ENCODE measurements at regions not wholly inside any gene's neighbourhood (a gene's known extent, or its start where the extent isn't known, plus 50 kb on each side); places are given as distances from the start of the nearest gene placed in this dataset.

DNA sequence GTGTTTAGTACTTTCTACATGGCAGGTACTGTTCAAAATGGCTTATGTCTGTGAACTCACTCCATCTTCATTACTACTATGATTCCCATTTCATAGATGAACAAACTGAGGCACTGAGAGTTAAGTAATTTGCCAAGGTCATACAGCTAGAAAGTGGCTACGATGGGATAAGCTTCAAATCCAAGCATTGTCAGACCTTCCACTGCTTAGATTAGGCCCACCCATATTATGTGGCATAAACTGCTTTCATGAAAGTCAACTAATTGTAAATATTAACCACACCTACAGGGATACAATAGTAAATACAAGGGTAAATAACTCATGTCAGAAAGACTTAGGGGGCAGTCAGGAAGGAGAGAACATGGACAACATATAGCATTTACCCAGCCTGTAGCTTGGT is 68.8 kb downstream of the SLITRK2 start (continued):
- TF ChIP-seq, protein P1, sequence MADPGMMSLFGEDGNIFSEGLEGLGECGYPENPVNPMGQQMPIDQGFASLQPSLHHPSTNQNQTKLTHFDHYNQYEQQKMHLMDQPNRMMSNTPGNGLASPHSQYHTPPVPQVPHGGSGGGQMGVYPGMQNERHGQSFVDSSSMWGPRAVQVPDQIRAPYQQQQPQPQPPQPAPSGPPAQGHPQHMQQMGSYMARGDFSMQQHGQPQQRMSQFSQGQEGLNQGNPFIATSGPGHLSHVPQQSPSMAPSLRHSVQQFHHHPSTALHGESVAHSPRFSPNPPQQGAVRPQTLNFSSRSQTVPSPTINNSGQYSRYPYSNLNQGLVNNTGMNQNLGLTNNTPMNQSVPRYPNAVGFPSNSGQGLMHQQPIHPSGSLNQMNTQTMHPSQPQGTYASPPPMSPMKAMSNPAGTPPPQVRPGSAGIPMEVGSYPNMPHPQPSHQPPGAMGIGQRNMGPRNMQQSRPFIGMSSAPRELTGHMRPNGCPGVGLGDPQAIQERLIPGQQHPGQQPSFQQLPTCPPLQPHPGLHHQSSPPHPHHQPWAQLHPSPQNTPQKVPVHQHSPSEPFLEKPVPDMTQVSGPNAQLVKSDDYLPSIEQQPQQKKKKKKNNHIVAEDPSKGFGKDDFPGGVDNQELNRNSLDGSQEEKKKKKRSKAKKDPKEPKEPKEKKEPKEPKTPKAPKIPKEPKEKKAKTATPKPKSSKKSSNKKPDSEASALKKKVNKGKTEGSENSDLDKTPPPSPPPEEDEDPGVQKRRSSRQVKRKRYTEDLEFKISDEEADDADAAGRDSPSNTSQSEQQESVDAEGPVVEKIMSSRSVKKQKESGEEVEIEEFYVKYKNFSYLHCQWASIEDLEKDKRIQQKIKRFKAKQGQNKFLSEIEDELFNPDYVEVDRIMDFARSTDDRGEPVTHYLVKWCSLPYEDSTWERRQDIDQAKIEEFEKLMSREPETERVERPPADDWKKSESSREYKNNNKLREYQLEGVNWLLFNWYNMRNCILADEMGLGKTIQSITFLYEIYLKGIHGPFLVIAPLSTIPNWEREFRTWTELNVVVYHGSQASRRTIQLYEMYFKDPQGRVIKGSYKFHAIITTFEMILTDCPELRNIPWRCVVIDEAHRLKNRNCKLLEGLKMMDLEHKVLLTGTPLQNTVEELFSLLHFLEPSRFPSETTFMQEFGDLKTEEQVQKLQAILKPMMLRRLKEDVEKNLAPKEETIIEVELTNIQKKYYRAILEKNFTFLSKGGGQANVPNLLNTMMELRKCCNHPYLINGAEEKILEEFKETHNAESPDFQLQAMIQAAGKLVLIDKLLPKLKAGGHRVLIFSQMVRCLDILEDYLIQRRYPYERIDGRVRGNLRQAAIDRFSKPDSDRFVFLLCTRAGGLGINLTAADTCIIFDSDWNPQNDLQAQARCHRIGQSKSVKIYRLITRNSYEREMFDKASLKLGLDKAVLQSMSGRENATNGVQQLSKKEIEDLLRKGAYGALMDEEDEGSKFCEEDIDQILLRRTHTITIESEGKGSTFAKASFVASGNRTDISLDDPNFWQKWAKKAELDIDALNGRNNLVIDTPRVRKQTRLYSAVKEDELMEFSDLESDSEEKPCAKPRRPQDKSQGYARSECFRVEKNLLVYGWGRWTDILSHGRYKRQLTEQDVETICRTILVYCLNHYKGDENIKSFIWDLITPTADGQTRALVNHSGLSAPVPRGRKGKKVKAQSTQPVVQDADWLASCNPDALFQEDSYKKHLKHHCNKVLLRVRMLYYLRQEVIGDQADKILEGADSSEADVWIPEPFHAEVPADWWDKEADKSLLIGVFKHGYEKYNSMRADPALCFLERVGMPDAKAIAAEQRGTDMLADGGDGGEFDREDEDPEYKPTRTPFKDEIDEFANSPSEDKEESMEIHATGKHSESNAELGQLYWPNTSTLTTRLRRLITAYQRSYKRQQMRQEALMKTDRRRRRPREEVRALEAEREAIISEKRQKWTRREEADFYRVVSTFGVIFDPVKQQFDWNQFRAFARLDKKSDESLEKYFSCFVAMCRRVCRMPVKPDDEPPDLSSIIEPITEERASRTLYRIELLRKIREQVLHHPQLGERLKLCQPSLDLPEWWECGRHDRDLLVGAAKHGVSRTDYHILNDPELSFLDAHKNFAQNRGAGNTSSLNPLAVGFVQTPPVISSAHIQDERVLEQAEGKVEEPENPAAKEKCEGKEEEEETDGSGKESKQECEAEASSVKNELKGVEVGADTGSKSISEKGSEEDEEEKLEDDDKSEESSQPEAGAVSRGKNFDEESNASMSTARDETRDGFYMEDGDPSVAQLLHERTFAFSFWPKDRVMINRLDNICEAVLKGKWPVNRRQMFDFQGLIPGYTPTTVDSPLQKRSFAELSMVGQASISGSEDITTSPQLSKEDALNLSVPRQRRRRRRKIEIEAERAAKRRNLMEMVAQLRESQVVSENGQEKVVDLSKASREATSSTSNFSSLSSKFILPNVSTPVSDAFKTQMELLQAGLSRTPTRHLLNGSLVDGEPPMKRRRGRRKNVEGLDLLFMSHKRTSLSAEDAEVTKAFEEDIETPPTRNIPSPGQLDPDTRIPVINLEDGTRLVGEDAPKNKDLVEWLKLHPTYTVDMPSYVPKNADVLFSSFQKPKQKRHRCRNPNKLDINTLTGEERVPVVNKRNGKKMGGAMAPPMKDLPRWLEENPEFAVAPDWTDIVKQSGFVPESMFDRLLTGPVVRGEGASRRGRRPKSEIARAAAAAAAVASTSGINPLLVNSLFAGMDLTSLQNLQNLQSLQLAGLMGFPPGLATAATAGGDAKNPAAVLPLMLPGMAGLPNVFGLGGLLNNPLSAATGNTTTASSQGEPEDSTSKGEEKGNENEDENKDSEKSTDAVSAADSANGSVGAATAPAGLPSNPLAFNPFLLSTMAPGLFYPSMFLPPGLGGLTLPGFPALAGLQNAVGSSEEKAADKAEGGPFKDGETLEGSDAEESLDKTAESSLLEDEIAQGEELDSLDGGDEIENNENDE (IDR thresholded peaks at IDR 0.05; ENCODE audit: insufficient replicate concordance, low read length): no peak
- TF ChIP-seq RFX5 (IDR thresholded peaks at IDR 0.05; ENCODE audit: borderline replicate concordance, low read depth, low read length) (no peak), BACH1 (IDR thresholded peaks at IDR 0.05; ENCODE audit: low read length) (no peak), MAX (IDR thresholded peaks at IDR 0.05) (no peak), SP1 (IDR thresholded peaks at IDR 0.05; ENCODE audit: low read depth, low read length) (no peak), SP2 (IDR thresholded peaks at IDR 0.05; ENCODE audit: low read length) (no peak), CEBPB (IDR thresholded peaks at IDR 0.05; ENCODE audit: low read depth, low read length) (no peak), RXRA (IDR thresholded peaks at IDR 0.05; ENCODE audit: insufficient read depth, low read depth, low read length) (no peak), GTF2F1 (IDR thresholded peaks at IDR 0.05; ENCODE audit: borderline replicate concordance, low read depth, low read length) (no peak)
- TF ChIP-seq, protein P2, sequence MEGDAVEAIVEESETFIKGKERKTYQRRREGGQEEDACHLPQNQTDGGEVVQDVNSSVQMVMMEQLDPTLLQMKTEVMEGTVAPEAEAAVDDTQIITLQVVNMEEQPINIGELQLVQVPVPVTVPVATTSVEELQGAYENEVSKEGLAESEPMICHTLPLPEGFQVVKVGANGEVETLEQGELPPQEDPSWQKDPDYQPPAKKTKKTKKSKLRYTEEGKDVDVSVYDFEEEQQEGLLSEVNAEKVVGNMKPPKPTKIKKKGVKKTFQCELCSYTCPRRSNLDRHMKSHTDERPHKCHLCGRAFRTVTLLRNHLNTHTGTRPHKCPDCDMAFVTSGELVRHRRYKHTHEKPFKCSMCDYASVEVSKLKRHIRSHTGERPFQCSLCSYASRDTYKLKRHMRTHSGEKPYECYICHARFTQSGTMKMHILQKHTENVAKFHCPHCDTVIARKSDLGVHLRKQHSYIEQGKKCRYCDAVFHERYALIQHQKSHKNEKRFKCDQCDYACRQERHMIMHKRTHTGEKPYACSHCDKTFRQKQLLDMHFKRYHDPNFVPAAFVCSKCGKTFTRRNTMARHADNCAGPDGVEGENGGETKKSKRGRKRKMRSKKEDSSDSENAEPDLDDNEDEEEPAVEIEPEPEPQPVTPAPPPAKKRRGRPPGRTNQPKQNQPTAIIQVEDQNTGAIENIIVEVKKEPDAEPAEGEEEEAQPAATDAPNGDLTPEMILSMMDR (IDR thresholded peaks at IDR 0.05; ENCODE audit: control extremely low read depth in 1 of 3, insufficient read depth in 1 of 3, low read depth in 1 of 3, low read length in 3 of 3): no peak
